ENCODE measurements at regions not wholly inside any gene's neighbourhood (a gene's known extent, or its start where the extent isn't known, plus 50 kb on each side); places are given as distances from the start of the nearest gene placed in this dataset.

DNA sequence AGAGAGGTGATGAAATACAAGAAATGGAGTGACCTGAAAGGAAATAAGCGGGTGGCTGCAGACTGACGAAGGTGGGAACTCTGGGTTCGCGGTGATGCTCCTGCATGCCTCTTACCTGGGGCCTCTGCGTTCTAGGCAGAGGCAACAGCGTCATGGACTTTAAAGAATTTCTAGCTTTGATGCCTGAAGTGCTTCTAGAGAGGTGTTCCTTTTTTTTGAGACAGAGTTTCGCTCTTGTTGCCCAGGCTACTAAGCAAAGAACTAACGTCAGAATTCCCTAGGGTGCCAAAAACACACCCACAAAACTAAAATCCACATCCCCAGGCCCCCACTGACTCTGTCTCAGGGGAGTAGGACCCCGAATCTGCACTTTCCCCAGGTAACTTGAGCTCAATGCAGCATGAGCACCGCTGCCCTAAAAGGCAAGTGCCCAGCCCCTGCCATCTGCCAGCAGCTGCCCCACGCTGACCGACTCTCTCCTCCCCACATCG, 110.5 kb upstream of the ID2 start:
- TF ChIP-seq, protein P1, sequence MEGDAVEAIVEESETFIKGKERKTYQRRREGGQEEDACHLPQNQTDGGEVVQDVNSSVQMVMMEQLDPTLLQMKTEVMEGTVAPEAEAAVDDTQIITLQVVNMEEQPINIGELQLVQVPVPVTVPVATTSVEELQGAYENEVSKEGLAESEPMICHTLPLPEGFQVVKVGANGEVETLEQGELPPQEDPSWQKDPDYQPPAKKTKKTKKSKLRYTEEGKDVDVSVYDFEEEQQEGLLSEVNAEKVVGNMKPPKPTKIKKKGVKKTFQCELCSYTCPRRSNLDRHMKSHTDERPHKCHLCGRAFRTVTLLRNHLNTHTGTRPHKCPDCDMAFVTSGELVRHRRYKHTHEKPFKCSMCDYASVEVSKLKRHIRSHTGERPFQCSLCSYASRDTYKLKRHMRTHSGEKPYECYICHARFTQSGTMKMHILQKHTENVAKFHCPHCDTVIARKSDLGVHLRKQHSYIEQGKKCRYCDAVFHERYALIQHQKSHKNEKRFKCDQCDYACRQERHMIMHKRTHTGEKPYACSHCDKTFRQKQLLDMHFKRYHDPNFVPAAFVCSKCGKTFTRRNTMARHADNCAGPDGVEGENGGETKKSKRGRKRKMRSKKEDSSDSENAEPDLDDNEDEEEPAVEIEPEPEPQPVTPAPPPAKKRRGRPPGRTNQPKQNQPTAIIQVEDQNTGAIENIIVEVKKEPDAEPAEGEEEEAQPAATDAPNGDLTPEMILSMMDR (IDR thresholded peaks at IDR 0.05; ENCODE audit: low read depth, low read length) = no peak
- no peak for DNase-seq (ENCODE audit: low read depth in 2 of 2)
- no peak overlapping the region for H3K4me3 ChIP-seq (replicated peaks in 1 of 2; ENCODE audit: low read depth in 2 of 2, low read length in 2 of 2)

DNA sequence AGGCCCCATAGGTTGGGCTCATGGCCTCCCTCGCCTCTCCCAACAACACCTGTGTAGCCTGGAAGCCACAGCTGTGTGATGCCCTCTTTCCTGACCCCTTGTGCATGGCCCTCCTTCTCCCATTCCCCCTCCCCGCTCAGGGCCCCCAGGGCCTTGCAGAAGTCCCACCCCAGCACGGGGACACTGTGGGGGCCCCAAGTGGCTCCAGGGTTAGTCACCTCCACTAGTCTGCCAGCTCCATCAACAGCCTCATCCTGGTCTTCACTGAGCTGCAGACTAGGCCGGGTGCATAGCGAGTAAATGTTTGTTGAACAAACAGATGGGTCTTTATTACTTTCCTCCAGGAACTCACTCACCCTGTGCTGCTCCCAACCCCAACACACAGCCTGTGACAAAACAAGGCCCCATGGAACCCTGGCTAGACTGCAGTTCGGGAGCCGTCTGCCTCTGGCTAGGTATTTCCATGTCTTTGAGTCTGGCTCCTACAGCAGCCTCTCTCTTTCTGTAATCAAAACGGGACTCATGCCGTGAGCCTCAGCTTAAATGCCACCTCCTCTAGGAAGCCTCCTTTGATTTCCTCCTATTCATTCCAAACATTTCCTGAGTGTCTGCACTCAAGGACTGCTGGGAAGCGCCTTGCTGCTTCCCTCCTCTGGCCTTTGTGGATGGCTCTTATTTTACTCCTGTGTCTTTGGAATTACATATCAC, 109.9 kb upstream of the ID2 start:
- no peak overlapping the region for H3K4me3 ChIP-seq (replicated peaks in 1 of 2; ENCODE audit: low read depth in 2 of 2, low read length in 2 of 2)
- DNase-seq (ENCODE audit: low read depth in 2 of 2) = no peak

DNA sequence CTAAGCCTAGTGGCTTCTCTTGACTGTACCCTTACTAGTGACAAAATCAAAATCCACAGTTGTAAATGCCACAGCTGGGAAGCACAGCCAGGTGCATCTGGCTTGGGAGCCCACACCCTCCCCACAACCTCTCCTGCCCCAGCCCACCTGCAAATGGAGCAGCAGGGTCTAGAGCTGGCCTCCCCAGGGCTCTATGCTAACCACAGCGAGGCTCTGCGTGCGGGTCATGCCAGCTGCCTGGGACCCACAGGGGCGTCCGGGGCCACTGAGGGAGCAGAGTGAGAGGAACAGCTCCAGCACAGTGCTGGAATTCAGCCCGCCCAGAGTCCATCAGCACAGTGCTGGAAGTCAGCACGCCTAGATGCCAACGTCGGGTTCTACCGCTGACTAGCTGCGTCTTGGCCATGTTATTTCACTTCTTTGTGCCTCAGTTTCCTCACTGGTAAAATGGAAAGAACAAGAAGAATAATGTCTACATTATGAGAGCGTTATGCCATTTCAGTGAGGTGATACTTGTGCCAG, 109.1 kb upstream of the ID2 start:
- no peak for DNase-seq (ENCODE audit: low read depth in 2 of 2)
- no peak overlapping the region for H3K4me3 ChIP-seq (replicated peaks in 1 of 2; ENCODE audit: low read depth in 2 of 2, low read length in 2 of 2)
- TF ChIP-seq, protein P1 (IDR thresholded peaks at IDR 0.05; ENCODE audit: low read depth, low read length) = no peak

More for the DNA sequence above, 109.9 kb upstream of the ID2 start:
- TF ChIP-seq, protein P1 (IDR thresholded peaks at IDR 0.05; ENCODE audit: low read depth, low read length) = no peak

DNA sequence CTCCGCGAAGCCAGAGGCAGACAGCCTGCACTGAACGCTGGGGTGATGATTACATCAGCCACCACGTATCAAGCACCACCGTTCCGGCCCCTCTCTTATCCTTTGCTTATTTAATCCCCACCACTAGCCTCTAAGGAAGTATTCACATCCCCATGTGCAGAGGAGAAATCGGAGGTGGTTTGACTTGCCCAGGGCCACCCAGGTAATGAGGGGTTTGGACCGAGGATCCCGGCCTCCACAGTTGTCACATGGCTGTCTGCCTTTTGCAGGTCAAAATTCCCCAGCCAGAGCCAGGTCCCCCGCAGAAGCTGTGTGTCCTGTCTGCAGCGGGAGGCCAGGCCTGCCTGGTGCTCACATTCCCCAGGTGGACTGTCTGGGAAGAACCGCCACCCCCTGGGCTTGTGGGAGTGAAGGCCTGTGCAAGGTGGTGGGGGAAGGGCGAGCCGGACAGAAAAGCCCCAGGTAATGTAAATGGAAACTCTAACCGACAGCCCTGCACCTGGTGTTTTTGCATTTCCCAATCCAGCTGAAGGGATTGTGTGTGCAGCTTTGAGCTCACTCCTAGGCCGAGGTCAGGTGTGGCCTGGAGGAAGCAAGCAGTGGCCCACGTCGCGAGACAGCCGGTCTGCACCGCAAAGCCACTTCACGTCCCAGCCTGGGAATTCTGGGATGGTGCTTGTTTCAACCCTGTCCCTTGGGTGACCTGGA, 108.5 kb upstream of the ID2 start:
- no peak for DNase-seq (ENCODE audit: low read depth in 2 of 2)
- TF ChIP-seq, protein P1 (IDR thresholded peaks at IDR 0.05; ENCODE audit: low read depth, low read length) = no peak

DNA sequence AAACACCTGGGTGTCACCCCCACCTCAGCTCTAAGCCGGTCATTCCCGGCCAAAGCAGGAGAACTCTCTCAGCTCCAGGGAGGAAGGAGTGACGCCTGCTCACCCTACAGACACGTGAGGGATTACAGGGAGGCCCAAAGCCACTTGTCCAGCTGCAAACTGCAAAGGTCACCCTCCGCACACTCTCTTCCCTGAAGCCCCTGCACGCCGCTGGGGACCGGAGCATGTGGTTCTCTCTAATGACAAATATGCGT, 108.0 kb upstream of the ID2 start:
- no peak for DNase-seq (ENCODE audit: low read depth in 2 of 2)
- TF ChIP-seq, protein P1 (IDR thresholded peaks at IDR 0.05; ENCODE audit: low read depth, low read length) = no peak
- no peak overlapping the region for H3K4me3 ChIP-seq (replicated peaks in 1 of 2; ENCODE audit: low read depth in 2 of 2, low read length in 2 of 2)

More for the DNA sequence above, 108.5 kb upstream of the ID2 start:
- no peak overlapping the region for H3K4me3 ChIP-seq (replicated peaks in 1 of 2; ENCODE audit: low read depth in 2 of 2, low read length in 2 of 2)

DNA sequence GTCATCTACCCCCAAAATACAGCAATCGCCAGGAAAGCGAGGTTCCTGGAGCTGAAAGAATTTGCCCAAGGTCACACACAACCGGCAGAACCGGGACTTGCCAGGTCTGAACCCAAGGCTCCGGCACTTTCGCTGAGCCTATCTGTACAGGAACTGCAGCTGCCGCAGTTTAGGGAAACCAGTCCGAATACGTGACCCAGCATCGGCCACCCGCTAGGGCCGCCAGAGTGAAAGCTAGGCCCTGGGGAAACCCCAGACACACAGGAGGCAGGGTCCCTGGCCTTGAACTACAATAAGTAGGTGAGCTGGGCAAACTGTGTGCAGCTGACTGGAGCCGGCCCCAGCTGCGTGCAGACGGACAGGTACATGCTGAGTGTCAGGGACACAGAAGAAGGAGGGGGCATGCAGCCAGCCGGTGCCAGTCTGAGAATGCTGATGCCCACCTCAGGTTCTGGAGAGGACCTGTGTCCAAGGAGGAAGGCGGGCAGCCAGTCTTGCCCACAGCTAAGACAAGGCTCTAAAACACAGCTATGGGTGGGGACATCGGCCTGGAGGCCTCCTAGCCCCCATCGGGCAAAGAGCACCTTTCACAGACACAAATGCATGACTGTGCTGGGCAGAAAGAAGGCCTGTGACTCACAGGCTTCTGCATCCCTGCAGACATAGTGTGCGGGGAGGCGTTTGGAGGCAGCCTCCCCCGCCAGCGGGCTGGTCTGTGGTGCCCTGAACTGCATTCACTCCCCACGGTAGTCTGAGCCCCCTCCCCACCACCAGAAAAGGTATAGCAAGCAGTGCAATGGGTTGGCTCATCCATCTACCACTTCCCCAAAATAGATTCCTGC, 107.4 kb upstream of the ID2 start:
- TF ChIP-seq, protein P1 (IDR thresholded peaks at IDR 0.05; ENCODE audit: low read depth, low read length) = no peak
- DNase-seq (ENCODE audit: low read depth in 2 of 2) = no peak
- H3K4me3 ChIP-seq (replicated peaks in 1 of 2; ENCODE audit: low read depth in 2 of 2, low read length in 2 of 2) = no peak overlapping the region
